ENCODE measurements at regions not wholly inside any gene's neighbourhood (a gene's known extent, or its start where the extent isn't known, plus 50 kb on each side); places are given as distances from the start of the nearest gene placed in this dataset.
"Not testable (repeated sequence)": the region's sequence is repeated elsewhere in the genome, so short reads cannot be mapped to it uniquely, and the experiment has no call there.

- DNase-seq = no peak
Observed at GRCh38 chr4:141347684-141348083, 127.0 kb downstream of the ZNF330 start.

DNA sequence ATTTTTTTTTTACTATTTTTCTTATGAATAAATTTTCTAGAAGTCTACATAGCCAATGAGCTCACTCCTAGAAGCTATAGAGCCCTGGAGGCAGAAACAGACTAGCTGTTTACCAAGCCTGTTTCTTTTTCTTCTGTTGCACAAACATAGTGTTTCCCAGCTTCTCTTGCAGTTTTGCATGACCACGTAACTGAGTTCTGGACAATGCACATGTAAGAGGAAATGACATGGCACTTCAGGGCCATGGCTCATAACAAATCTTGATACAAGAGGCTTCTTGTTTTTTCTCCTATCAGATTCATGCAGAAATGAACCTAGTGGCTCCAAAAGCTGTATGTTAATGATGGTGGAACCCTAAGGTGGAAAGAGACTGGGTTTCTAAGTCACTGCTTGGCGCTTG lies 127.4 kb downstream of the ZNF330 start:
- no peak for DNase-seq

DNA sequence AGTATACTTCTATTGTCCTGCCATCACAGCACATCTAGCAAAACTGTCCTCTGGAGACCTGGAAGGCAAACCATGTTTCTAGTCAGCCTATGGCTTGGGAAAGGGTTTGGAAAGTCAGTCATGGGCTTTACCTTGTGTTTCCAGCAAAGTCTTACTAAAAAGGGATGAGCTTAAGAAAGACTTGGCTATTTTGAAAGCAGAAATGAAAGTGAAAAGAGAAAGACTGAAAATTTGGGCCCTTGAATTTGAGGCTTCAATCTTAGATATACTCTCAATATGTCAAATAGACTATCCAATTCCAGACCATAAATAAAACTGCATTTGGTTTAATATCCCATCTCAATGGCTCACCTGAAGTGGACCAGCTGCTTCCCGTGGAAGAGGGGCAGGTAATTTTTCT lies 127.9 kb downstream of the ZNF330 start:
- DNase-seq = no peak

DNA sequence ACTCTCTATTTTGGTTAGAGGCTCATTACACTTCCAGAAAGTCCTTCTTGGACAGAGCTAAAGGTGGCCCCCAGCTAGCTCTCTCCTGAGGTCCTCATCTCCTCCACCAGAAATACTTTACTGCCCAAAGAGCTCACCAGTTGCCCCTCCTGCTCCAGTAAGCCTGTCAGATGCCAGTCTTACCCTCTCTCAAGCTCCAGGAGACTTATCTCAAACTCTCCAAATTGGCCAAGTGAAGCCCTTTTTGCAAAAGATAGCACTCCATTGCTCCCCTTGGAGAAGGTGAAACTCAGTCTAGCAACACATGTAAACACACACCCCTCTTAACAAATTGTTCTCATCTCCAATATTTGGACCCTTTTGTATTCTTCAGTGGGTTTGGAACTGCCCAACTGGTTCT lies 128.5 kb downstream of the ZNF330 start:
- DNase-seq = no peak

GRCh38 chr4:141350122-141350905 lies 129.6 kb downstream of the ZNF330 start:
- DNase-seq = peak; percentile 3

- DNase-seq = no peak
Observed at GRCh38 chr4:141352331-141352730, 131.6 kb downstream of the ZNF330 start.

DNA sequence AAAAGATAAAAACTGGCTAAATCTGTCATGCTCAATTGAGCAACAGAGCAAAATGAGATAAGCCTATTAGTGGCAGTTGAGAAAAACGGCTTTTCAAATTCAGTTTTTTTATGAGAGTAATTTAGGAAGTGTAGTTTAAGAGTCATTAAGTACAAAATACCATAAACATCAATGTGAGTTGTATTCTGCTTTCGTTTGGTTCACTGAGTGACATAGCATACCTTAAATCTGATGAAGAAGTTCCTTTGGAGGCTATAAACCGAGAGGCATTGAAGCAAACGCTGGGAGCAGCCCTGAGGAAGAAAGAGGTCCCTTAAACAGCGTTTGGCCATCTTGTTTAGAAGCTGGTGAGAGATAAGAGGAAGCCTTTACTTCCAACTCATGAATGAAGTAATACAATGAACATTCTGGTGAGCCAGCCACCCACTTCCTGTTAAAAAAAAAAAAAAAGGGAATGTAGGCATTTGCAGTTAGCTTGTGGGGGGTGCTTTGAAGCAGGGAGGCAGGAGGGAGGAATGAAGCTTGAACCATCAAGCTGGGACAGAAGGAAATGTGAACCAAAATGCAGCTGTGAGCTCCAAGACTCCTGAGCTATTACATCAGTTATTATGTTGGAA lies 132.3 kb downstream of the ZNF330 start:
- no peak for DNase-seq

GRCh38 chr4:141356321-141356962 lies 135.7 kb downstream of the ZNF330 start:
- DNase-seq = no peak

- DNase-seq = no peak
Observed at GRCh38 chr4:141356963-141357335, 136.3 kb downstream of the ZNF330 start.

DNA sequence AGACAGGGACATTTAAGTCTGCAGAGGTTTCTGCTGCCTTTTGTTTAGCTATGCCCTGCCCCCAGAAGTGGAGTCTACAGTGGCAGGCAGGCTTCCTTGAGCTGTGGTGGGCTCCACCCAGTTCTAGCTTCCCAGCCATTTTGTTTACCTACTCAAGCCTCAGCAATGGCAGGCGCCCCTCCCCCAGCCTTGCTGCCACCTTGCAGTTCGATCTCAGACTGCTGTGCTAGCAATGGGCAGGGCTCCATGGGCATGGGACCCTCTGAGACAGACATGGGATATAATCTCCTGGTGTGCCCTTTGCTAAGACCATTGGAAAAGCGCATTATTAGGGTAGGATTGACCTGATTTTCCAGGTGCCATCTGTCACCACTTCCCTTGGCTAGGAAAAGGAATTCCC lies 147.5 kb downstream of the ZNF330 start:
- not testable (repeated sequence) for DNase-seq

DNA sequence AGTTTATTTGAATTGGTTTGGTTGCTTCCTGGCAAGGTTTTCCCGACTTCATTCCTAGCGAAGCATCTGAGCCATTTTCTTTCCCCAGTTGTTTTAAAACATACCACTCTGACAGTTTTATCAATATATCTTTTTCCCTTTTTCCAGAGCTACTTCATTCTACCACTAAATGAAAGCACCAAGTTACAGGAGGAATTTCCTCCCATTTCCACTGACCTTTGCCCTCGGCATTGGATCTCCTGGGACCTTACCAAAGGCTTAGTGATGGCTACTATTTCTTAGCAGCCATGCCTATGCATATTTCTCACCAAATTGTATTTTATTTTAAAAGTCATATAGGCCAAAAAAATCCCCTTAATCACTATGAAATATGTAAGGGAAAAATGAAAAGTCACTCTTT lies 150.5 kb downstream of the ZNF330 start:
- no peak for DNase-seq

DNA sequence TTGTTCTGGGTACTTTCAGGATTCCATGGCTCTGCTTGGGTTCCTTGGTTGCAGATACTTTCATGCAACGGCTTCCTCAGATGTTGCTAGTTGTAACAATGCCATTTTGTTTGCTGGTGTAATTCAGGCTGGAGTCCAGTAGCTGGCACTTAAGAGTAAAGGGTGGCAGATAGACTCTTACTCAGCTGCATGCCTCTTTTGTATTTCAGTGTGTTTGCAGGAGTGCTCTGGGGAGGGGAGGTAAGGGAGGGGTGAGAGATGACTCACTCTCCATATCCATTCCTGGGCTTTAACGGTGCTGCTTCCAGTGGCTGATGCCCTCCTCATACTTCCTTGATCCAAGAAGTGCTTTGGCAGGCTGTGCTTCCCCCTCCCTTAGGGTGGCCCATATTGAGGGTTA lies 155.2 kb downstream of the ZNF330 start:
- DNase-seq = no peak

GRCh38 chr4:141376769-141377168 lies 156.1 kb downstream of the ZNF330 start:
- no peak for DNase-seq

- DNase-seq = no peak
Observed at GRCh38 chr4:141387299-141387698, 166.6 kb downstream of the ZNF330 start.

- no peak for DNase-seq
Observed at GRCh38 chr4:141388481-141388880, 167.8 kb downstream of the ZNF330 start.

DNA sequence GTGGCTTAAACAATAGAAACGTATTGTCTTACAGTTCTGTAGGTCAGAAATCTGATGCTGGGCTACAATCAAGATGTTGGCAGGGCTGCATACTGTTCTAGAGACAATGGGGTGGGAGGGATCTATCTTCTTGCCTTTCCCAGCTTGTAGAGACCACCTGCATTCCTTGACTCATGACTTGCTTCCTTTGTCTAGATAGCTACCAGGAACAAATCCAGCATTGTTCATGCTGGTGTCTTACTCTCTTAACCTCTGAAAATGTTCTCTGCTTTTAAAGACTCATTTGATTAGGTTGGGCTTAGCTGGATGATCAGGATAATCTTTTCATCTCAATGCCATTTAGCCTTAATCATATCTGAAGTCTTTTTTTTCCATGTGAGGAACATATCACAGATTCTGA lies 169.0 kb downstream of the ZNF330 start:
- DNase-seq = no peak

GRCh38 chr4:141390571-141390970 lies 169.9 kb downstream of the ZNF330 start:
- DNase-seq = no peak

GRCh38 chr4:141391293-141391692 lies 170.6 kb downstream of the ZNF330 start:
- no peak for DNase-seq

DNA sequence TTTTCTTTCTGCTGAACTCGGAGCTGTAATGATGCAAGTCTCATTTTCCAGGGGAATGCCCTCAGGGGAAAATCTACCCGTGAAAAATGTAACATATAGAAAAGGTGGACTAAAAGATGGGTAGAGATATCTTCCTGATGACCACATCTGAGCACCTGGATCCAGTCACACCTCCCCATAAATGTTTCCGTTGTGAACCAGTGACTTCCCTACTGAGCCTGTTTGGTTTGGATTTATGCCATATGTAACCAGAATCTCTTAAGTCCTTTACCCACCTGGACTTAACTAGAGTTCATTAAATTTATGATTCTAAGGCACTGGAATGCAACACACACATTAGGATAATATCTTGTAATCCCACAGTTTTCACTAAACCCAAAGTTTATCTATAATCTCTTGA lies 171.1 kb downstream of the ZNF330 start:
- peak; percentile 31 for DNase-seq

DNA sequence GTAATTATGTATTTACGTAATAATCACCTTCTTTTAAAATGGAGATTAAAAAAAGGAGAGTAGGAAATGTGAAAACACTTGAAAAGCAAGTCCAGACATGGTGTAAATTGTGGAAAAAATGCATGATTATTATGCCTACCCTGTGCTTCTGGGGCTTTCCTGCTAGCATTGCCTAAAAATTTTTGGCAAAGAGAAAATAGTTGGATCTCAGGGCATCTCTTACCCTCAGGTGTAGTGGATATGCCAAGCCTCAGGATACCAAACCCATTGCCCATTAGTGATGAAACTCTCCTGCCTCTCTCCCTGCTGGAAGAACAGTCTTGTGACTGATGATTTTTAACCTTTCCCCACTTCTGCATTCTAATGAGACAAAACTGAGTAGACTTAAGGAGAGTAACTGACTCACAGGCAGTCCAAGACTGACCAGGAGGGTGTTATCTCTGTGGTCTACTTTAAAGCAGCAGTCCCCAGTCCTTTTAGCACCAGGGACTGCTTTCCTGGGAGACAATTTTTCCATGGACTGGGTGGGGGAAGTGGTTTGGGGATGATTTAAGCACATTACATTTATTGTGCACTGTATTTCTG lies 174.6 kb downstream of the ZNF330 start:
- no peak for DNase-seq

- DNase-seq = no peak
Observed at GRCh38 chr4:141395919-141396318, 175.2 kb downstream of the ZNF330 start.

GRCh38 chr4:141402712-141403111 lies 182.0 kb downstream of the ZNF330 start:
- no peak for DNase-seq

DNA sequence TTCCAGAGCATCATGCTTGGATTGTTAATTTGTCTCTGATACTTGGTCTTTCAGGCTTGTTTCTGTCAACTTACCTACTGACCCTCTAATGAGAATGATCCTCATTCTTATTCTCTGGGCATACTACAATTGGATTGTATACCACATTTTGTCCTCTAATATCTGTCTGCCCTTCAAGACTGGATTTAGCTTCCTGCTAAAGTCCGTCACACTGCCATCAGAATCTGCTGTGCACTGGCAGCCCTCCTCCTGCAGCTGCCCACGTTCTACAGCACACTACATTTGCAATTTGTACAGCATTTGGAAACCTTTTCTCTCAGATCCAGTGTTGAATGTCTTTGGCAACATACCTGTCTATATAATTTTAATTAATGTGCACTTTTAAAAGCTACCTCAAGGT lies 183.1 kb downstream of the ZNF330 start:
- DNase-seq = no peak

DNA sequence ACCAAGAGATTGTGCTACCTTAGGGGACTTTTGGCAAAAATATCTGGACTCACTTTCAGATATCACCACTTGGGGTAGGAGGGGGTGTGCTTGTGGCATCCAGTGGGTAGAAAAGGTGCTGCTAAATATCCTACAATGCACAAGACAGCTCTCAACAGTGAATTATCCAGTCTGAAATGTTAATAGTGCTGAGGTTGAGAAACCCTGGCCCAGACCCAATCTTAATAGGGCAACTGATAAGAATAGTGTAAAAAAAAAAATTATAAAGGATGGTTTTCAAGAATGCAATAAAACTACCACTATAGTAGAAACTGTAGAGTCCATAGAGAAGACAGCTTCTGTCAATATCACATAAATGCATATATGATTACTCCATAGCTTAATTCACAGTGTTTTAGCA lies 185.5 kb downstream of the ZNF330 start:
- no peak for DNase-seq
